OCI-LY1 (cell line): ENCODE measurements at regions not wholly inside any gene's neighbourhood (a gene's known extent, or its start where the extent isn't known, plus 50 kb on each side); places are given as distances from the start of the nearest gene placed in this dataset.
"Not testable (repeated sequence)": the region's sequence is repeated elsewhere in the genome, so short reads cannot be mapped to it uniquely, and the experiment has no call there.

ENCODE experiments used
- CTCF ChIP-seq: fragments of 200-600 bp; sonication (generic), shearing (Covaris generic); IDR thresholded peaks from 2 replicates; pipeline ENCODE4 v1.5.1; 2017; ENCODE audit warnings: mild to moderate bottlenecking, antibody characterized with exemption, low read length, moderate library complexity, mixed read lengths
- EZH2 ChIP-seq: fragments of 200-600 bp; sonication (generic), shearing (Covaris generic); IDR thresholded peaks from 2 replicates; pipeline ENCODE4 v1.8.0; 2017; ENCODE audit warnings: borderline replicate concordance, mixed run types, mild to moderate bottlenecking, antibody characterized with exemption, low read length, moderate library complexity, mixed read lengths

DNA sequence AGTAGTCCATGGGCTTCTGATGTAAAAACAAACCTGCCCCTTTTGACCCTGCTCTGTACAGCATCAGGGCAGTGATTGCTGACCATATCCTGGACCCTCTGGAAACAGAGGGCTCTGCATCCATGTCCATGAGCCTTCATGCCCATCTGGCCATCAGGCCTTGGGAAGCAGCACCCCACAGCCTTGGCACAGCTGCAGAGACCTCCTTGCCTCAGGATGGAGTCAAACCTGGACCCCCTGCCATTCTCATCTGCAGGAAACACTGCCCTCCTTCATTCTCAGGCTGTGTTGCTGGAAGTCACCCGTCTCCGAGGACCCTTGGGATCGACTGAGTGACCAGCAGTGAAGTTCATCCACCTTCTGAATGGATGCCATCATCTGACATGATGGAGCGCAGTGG, 839.1 kb upstream of the DEFB115 start:
- TF ChIP-seq CTCF, EZH2: not testable (repeated sequence)
